Transverse colon (tissue), 3 donors: ENCODE measurements at regions not wholly inside any gene's neighbourhood (a gene's known extent, or its start where the extent isn't known, plus 50 kb on each side); places are given as distances from the start of the nearest gene placed in this dataset.

Experiments used
- POLR2A ChIP-seq: fragments of 450-650 bp; IDR thresholded peaks from one replicate; pipeline ENCODE4 v1.6.1; 2016; ENCODE audit warnings: antibody characterized with exemption, mild to moderate bottlenecking, moderate library complexity
- TF ChIP-seq, protein P1 (sequence below), 5 experiments: fragments of 200-600 bp in 3 of 5; fragments of 450-650 bp in 2 of 5; sonication (generic) in 3 of 5; IDR thresholded peaks; 1 replicate in 2 of 5; 2 replicates in 3 of 5; pipeline ENCODE4 v1.5.1; 2016 to 2017; ENCODE audit warnings: antibody characterized with exemption in 5 of 5, inconsistent platforms in 3 of 5, mild to moderate bottlenecking in 2 of 5, moderate library complexity in 1 of 5

DNA sequence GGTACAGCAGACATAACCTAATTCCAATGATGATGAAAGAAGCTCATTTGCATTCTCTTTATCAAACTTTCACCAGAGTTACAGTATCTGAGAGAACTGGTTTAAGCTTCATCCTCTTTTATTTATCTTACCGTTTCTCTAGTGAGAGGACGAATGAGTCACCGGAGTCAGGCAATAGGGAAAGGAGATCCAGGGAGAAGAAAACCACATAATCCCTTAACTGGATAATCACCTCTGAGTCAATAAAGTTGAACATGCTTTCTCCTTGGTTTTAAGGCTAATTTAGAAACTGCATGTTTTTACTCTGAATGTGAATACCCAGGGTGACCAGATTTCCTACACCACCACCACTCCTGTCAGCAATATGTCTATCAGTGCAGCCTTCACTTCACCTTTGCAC is 313.7 kb upstream of the TBX18 start:
- no peak for TF ChIP-seq POLR2A
- TF ChIP-seq, protein P1, sequence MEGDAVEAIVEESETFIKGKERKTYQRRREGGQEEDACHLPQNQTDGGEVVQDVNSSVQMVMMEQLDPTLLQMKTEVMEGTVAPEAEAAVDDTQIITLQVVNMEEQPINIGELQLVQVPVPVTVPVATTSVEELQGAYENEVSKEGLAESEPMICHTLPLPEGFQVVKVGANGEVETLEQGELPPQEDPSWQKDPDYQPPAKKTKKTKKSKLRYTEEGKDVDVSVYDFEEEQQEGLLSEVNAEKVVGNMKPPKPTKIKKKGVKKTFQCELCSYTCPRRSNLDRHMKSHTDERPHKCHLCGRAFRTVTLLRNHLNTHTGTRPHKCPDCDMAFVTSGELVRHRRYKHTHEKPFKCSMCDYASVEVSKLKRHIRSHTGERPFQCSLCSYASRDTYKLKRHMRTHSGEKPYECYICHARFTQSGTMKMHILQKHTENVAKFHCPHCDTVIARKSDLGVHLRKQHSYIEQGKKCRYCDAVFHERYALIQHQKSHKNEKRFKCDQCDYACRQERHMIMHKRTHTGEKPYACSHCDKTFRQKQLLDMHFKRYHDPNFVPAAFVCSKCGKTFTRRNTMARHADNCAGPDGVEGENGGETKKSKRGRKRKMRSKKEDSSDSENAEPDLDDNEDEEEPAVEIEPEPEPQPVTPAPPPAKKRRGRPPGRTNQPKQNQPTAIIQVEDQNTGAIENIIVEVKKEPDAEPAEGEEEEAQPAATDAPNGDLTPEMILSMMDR (IDR thresholded peaks at IDR 0.05): no peak
